Activated CD4-positive, alpha-beta T cell treated with anti-CD3 and anti-CD28 coated beads, Interleukin-2, amount 50 U/mL, for 24 hours (primary cell): ENCODE measurements at regions not wholly inside any gene's neighbourhood (a gene's known extent, or its start where the extent isn't known, plus 50 kb on each side); places are given as distances from the start of the nearest gene placed in this dataset.
"Not testable (repeated sequence)": the region's sequence is repeated elsewhere in the genome, so short reads cannot be mapped to it uniquely, and the experiment has no call there.

Source experiments
- DNase-seq, 2 donors: peaks; one replicate each; pipeline ENCODE4 v3.0.0-alpha.2; 2020; ENCODE audit warnings: low read depth in 1 of 2, low spot score in 1 of 2

GRCh38 chr16:31975826-31976419 is 102.3 kb downstream of the ZNF267 start:
- DNase-seq, result not testable (repeated sequence)

- not testable (repeated sequence) for DNase-seq
Observed at GRCh38 chr16:31978463-31978862, 104.9 kb downstream of the ZNF267 start.

- DNase-seq, result not testable (repeated sequence)
Observed at GRCh38 chr16:31981739-31982138, 108.1 kb downstream of the ZNF267 start.

GRCh38 chr16:31982986-31983385 is 109.4 kb downstream of the ZNF267 start:
- not testable (repeated sequence) for DNase-seq

- not testable (repeated sequence) for DNase-seq
Observed at GRCh38 chr16:31983666-31984065, 110.1 kb downstream of the ZNF267 start.

GRCh38 chr16:31986895-31987294 is 113.3 kb downstream of the ZNF267 start:
- DNase-seq, result not testable (repeated sequence)

- DNase-seq, result peak; percentile 9 to 32
Observed at GRCh38 chr16:31988595-31989581, 115.3 kb downstream of the ZNF267 start.

GRCh38 chr16:31990261-31990660 is 116.7 kb downstream of the ZNF267 start:
- not testable (repeated sequence) for DNase-seq

- DNase-seq, result not testable (repeated sequence)
Observed at GRCh38 chr16:31990980-31991379, 117.4 kb downstream of the ZNF267 start.

GRCh38 chr16:31996325-31996724 is 122.7 kb downstream of the ZNF267 start:
- DNase-seq, result not testable (repeated sequence)

GRCh38 chr16:32002496-32002895 is 128.9 kb downstream of the ZNF267 start:
- DNase-seq, result not testable (repeated sequence)

- DNase-seq, result not testable (repeated sequence)
Observed at GRCh38 chr16:32003819-32004218, 130.2 kb downstream of the ZNF267 start.

- not testable (repeated sequence) for DNase-seq
Observed at GRCh38 chr16:32038783-32039496, 165.3 kb downstream of the ZNF267 start.

- DNase-seq, result not testable (repeated sequence)
Observed at GRCh38 chr16:32039919-32040318, 166.3 kb downstream of the ZNF267 start.

GRCh38 chr16:32066016-32066651 is 187.0 kb upstream of the TP53TG3D start:
- peak in 1 of 2 donors; percentile 12 for DNase-seq

GRCh38 chr16:32071586-32071985 is 181.5 kb upstream of the TP53TG3D start:
- DNase-seq, result not testable (repeated sequence)

- not testable (repeated sequence) for DNase-seq
Observed at GRCh38 chr16:32083891-32084290, 169.2 kb upstream of the TP53TG3D start.

GRCh38 chr16:32084656-32085401 is 168.3 kb upstream of the TP53TG3D start:
- not testable (repeated sequence) for DNase-seq

- peak in 1 of 2 donors; percentile 32 for DNase-seq
Observed at GRCh38 chr16:32085438-32086141, 167.5 kb upstream of the TP53TG3D start.
